ENCODE measurements at regions not wholly inside any gene's neighbourhood (a gene's known extent, or its start where the extent isn't known, plus 50 kb on each side); places are given as distances from the start of the nearest gene placed in this dataset.

GRCh38 chr3:147875498-147875897 lies 466.3 kb downstream of the ZIC1 start:
- TF ChIP-seq EZH2 (IDR thresholded peaks at IDR 0.05; ENCODE audit: borderline replicate concordance, insufficient read depth, low read length, poor library complexity, severe bottlenecking) (no peak), CTCF (IDR thresholded peaks at IDR 0.05; ENCODE audit: poor library complexity, severe bottlenecking) (no peak), RAD21 (conservative IDR thresholded peaks at IDR 0.05) (no peak), POLR2AphosphoS5 (IDR thresholded peaks at IDR 0.05) (no peak), REST (IDR thresholded peaks at IDR 0.05; ENCODE audit: borderline replicate concordance) (no peak)
